ENCODE measurements at regions not wholly inside any gene's neighbourhood (a gene's known extent, or its start where the extent isn't known, plus 50 kb on each side); places are given as distances from the start of the nearest gene placed in this dataset.
"Not testable (repeated sequence)": the region's sequence is repeated elsewhere in the genome, so short reads cannot be mapped to it uniquely, and the experiment has no call there.

DNA sequence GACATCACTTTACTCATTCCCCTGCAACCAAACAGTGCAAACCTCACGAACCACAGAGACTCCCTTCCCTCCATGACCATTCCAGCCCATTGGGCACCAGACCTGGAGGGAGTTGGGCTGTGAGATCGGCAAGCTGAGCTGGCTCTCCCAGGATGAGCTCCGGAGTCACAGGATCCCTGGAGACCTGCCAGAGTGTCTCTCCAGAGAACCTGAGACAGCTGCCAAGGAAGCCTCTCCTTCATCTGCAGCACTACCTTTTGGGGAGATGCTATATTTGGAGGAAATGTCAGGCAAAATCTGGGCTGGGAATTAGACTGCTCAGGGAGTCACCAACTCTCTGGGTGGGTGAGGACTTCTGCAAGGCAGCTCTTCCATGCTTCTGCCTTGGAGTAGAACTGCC is 417.4 kb downstream of the TNS1 start:
- no peak for DNase-seq (ENCODE audit: low read depth)

DNA sequence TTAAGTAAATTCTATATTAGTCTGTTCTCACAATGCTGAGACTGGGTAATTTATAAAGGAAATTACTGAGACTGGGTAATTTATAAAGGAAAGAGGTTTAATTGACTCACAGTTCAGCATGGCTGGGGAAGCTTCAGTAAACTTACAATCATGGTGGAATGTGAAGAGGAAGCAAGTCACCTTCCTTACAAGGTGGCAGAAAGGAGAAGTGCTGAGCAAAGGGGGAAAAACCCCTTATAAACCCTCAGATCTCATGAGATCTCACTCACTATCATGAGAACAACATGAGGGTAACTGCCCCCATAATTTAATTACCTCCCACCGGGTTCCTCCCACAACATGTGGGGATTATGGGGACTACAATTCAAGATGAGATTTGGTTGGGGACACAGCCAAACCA is 422.4 kb downstream of the TNS1 start:
- not testable (repeated sequence) for DNase-seq (ENCODE audit: low read depth)

DNA sequence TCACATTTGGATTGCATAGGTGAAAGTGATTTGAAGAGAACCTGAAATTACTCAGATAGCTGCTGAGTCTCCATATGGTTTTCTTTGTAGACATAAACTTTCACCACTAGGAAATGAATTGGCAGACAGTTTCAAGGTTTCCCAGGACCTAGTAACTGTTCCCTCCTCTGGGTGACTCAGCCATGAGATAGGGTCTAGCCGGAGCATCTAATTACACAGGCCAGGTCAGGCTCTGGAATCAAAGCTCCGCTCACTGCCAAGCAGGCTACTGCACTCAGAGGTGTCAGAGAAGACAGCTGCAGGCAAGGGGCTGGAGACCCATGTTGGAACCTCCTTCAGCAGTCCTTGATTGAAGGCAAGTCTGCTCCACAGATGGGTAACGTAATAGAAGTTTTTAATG is 429.2 kb downstream of the TNS1 start:
- DNase-seq (ENCODE audit: low read depth), result no peak

DNA sequence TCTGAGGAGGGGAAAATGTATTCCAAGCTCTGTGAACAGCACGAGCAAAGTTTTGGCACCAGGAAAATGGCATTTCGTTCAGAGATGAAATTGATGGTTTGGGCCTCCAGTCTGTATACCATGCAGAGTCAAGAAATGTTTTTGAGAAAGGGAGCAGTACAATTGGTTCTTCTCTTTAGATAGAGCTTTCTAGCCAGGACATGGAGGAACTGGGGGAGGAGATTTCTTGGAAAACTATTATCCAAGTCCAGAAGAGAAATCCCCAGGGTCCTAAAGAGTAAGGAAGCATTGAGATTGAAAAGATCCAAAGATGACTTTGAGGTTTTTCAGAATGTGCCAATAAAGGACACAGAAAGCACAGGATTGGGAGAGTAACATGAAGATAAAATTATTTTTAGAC is 432.4 kb downstream of the TNS1 start:
- no peak for DNase-seq (ENCODE audit: low read depth)

- no peak for DNase-seq (ENCODE audit: low read depth)
These were observed 434.4 kb downstream of the TNS1 start for GRCh38 chr2:217568289-217568971.

- no peak for DNase-seq (ENCODE audit: low read depth)
These were observed 439.2 kb downstream of the TNS1 start for GRCh38 chr2:217563565-217563964.

DNA sequence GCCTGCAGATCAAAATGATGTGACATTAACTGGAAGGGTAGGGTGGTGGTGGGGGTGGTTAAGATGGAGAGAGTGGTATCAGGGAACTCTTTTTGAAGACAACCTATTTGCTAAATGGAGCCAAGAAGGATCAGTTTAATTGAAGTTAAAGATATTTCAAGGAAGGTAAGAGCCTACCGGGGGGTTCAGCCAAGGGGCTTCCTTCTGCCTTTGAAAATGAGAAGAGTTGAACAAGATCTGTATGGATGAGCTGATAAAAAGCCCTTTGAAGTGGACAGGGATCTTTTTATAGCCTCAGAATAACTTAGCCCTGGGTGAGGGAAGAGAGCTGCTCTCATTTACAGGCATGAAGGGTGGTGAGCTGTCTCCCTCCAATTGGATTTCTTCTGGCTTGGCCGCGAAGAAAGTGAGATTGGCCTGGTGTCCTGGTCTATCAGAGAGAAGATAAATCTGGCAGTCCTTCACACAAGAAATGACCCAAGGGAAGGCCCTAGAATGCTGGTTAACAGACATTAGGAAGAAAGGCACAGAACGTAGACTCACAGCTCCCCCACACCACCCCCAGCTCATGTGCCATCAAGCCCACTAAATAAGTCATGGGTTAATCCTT is 439.8 kb downstream of the TNS1 start:
- no peak for DNase-seq (ENCODE audit: low read depth)

- no peak for DNase-seq (ENCODE audit: low read depth)
These were observed 443.7 kb downstream of the TNS1 start for GRCh38 chr2:217559084-217559483.

DNA sequence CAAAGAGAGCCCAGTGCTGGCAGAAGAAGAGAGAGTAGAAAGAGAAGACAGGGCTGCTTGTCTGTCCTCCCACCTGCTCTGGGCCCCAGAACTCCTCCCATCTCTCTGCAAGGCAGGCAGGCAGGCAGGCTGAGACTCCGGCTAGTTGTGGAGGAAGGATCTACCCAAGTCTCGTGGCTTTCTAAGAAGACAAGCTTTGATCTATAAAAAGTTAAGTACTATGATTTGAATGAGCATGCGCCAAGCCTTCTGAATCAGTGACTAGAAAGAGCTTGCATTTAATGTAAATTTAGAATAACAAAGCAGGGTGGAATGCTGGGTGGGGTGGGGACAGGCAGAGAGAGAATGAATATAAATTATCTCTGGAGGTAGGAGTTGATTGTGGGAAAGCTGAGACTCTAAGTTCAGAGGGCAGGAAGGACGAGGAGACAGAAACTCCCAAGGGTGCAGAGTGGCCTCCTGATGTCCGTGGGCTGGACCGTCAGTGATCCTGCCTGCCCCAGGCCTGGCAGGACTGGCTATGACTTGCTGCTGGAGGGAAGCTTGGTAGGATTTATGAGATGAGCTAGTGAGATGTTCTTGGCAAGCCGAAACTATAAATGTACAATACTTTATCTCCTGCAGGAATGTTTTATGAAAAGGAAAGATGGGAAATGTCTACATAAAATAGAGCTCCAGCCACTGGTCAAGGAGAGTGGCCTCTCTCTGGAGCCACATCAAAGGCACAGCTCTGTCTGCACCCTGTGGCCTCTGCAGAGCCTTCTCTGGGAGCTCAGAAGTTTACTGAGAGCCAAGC is 447.5 kb downstream of the TNS1 start:
- no peak for DNase-seq (ENCODE audit: low read depth)

- DNase-seq (ENCODE audit: low read depth), result no peak
These were observed 449.1 kb downstream of the TNS1 start for GRCh38 chr2:217553679-217554078.

GRCh38 chr2:217553202-217553601 is 449.6 kb downstream of the TNS1 start:
- DNase-seq (ENCODE audit: low read depth), result no peak

DNA sequence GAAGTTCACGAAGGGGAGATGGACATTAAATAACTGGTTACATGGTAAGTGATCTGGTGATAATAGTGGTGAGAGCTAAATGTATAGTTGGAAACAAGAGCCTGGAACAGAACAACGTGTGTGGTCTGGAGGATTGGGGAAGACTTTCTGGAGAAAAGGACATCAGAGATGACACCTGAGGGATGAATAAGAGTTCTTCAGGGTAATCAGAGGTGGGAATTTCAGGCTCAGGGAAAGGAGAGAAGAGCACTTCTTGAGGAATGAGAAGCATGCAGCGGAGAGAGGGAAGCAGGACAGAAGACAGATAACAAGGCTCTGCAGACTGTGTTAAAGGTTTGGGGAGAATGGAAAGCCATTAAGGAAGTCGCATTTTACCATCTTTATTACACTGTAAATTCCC is 450.7 kb downstream of the TNS1 start:
- DNase-seq (ENCODE audit: low read depth), result no peak

DNA sequence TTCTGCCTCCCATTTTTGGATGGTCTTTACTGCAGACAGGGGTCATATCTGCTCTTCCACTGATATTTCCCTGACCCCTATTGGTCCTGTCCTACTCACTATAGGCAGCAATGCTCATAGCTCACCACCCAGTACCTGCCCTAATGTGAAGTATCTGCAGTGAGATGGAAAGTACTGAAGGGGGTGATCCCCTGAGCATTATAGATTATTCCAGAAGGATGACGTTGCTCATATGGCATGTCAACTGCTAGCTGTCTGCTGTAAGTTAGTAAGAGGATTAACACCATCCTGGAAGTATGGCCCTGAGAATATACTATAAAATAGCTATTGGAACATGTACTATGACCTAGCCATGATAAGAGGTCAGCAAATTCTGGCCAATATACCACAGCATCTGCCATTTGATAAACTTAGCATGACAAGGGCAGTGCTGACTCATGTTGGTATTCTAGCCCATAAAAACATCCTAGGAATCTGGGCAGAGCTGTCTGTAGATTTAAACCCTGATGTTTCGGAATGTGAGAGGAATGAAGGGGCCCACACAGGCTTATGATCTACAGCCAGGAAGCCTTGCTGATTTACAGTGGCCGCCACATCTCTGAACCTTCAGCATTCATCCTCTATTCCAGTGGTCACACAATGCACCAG is 451.4 kb downstream of the TNS1 start:
- DNase-seq (ENCODE audit: low read depth), result peak; percentile 78

GRCh38 chr2:217539126-217539525 is 463.7 kb downstream of the TNS1 start:
- no peak for DNase-seq (ENCODE audit: low read depth)

GRCh38 chr2:217538719-217539118 is 464.1 kb downstream of the TNS1 start:
- DNase-seq (ENCODE audit: low read depth), result no peak

DNA sequence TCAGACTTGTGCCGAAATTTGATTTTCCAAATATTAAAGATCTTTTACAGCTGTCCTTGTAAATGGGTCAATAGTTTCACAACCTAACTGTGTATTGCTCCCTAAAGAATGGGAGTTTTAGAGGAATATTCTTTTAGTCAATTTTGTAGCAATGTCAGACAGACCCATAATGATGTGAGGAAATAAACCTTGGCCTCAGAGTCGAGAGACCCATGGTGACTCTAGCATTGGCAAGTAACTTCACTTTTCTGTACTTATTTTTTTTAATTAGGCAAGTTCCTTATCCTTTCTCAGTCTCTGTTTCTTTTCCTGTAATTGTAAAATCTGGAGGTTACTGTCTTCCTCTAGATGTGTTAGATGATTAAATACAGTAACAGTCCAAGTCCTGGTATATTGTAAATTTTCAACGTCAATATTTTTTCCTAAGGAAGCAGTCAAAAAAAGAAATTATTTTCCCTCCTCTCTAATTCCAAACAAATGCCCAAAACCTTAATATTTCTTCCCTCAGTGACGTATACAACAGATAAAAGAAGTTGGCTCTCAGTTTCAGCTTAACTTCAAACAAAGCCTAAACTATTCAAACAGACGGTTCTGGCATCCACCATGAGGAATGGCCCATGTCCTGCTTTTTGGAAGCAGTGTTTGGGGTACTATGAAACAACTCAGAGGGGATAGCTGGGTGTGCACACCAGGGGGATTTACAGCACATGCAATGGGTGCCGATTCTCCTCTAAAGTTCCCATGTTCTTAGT is 466.7 kb downstream of the TNS1 start:
- DNase-seq (ENCODE audit: low read depth), result no peak

DNA sequence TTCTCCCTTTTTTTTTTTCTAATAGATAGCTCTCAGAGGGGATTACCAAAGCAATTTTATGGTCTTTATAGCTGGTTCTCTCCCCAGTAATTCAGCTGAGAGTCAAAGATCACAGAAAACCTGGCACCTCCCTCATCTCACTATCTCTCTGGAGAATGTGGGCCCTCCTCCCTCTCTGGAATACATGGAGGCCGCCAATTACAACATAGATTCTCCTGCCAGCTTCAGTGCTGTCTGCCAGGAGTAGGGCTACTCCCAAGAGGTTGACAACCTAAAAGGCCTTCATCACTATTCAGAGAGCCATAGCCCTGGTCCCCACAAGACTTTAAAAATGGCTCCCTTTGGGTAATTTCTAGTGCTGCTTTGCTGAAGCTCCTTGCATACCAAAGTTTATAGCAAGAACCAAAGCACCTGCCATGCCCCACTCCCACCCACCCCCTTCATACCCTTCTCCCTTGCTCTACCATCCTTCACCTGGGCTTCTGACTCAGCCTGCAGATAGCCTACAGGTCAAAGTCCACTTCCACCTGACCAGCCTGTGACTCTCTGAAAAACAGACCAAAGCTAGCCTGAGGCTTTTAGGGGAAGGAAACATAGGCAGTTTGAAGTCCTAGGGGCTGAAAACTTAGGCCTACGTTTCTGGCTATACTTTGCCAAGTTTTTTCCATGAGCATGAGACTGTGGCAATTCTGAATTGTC is 472.3 kb downstream of the TNS1 start:
- DNase-seq (ENCODE audit: low read depth), result no peak

DNA sequence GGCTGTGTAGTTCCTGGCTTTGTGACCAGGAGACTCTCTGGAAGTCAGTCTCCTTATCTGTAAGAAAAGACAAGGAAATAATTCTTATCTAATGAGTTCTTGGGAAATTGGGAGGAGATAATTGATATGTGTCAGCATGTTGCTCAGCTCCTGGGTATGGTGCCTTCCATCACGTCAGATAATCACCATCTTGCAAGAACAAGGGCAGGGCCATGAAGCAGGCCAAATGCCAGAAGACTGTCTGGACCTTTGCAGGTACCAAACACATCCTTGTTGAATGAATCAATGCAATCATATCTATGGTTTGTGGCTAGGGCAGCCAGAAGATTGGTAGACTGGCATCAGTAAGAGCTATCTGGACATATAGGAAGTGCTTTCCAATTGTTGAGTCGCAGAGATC is 473.5 kb downstream of the TNS1 start:
- no peak for DNase-seq (ENCODE audit: low read depth)

- no peak for DNase-seq (ENCODE audit: low read depth)
These were observed 475.1 kb downstream of the TNS1 start for GRCh38 chr2:217527590-217528202.

GRCh38 chr2:217525076-217525475 is 477.7 kb downstream of the TNS1 start:
- DNase-seq (ENCODE audit: low read depth), result no peak

GRCh38 chr2:217523286-217523685 is 479.5 kb downstream of the TNS1 start:
- no peak for DNase-seq (ENCODE audit: low read depth)
